Chondrocyte (in vitro differentiated cells): ENCODE measurements at regions not wholly inside any gene's neighbourhood (a gene's known extent, or its start where the extent isn't known, plus 50 kb on each side); places are given as distances from the start of the nearest gene placed in this dataset.

Source experiments
- DNase-seq: peaks from one replicate; pipeline ENCODE4 v3.0.0; 2021; ENCODE audit warnings: mixed read lengths, low spot score
- H3K27ac Mint-ChIP-seq: one replicate; pipeline ENCODE4 v1.8.0; 2021; ENCODE audit warnings: mild to moderate bottlenecking, moderate library complexity, mixed read lengths; ENCODE audit not compliant: unreplicated experiment
- H3K27me3 Mint-ChIP-seq: 2 replicates; pipeline ENCODE4 v1.8.0; 2021; ENCODE audit warnings: low read depth, mixed read lengths
- H3K36me3 Mint-ChIP-seq: 2 replicates; pipeline ENCODE4 v1.8.0; 2021; ENCODE audit warnings: low read depth, mixed read lengths
- H3K4me1 Mint-ChIP-seq: 2 replicates; pipeline ENCODE4 v1.8.0; 2021; ENCODE audit warnings: low read depth, mild to moderate bottlenecking, mixed read lengths
- H3K4me3 Mint-ChIP-seq: one replicate; pipeline ENCODE4 v1.8.0; 2021; ENCODE audit warnings: mild to moderate bottlenecking, moderate library complexity, mixed read lengths; ENCODE audit not compliant: unreplicated experiment
- H3K9me3 Mint-ChIP-seq: 2 replicates; pipeline ENCODE4 v1.8.0; 2021; ENCODE audit warnings: low read depth, mixed read lengths
- CTCF ChIP-seq: fragments of 200-600 bp; sonication (generic); IDR thresholded peaks from 2 replicates; pipeline ENCODE4 v1.5.0; 2021; ENCODE audit warnings: antibody characterized with exemption, mild to moderate bottlenecking, moderate library complexity

- H3K27ac Mint-ChIP-seq, result no peak overlapping the region
- H3K4me3 Mint-ChIP-seq, result no peak overlapping the region
- TF ChIP-seq CTCF, result no peak
- peaks cover 24% of the 10 kb centered on the region for H3K4me1 Mint-ChIP-seq
- no peaks in the 10 kb centered on the region for H3K27me3 Mint-ChIP-seq
- no peak for DNase-seq
- H3K36me3 Mint-ChIP-seq, result peaks cover 2% of the 10 kb centered on the region
- peaks cover 15% of the 10 kb centered on the region for H3K9me3 Mint-ChIP-seq
Measured at GRCh38 chr4:187484186-187484585, 511.4 kb upstream of the ZFP42 start.

- TF ChIP-seq CTCF, result no peak
- Mint-ChIP-seq H3K4me3 (no peak overlapping the region), H3K4me1 (peaks cover 9% of the 10 kb centered on the region), H3K27me3 (no peaks in the 10 kb centered on the region), H3K9me3 (peaks cover 15% of the 10 kb centered on the region), H3K27ac (no peak overlapping the region), H3K36me3 (peaks cover 2% of the 10 kb centered on the region)
- no peak for DNase-seq
Measured at GRCh38 chr4:187485676-187486075, 509.9 kb upstream of the ZFP42 start.

GRCh38 chr4:187491286-187491685 lies 504.3 kb upstream of the ZFP42 start:
- no peak overlapping the region for H3K4me3 Mint-ChIP-seq
- H3K9me3 Mint-ChIP-seq, result peaks cover 9% of the 10 kb centered on the region
- peaks cover 8% of the 10 kb centered on the region for H3K4me1 Mint-ChIP-seq
- no peak overlapping the region for H3K27ac Mint-ChIP-seq
- no peaks in the 10 kb centered on the region for H3K27me3 Mint-ChIP-seq
- no peak for DNase-seq
- peaks cover 2% of the 10 kb centered on the region for H3K36me3 Mint-ChIP-seq
- no peak for TF ChIP-seq CTCF

DNA sequence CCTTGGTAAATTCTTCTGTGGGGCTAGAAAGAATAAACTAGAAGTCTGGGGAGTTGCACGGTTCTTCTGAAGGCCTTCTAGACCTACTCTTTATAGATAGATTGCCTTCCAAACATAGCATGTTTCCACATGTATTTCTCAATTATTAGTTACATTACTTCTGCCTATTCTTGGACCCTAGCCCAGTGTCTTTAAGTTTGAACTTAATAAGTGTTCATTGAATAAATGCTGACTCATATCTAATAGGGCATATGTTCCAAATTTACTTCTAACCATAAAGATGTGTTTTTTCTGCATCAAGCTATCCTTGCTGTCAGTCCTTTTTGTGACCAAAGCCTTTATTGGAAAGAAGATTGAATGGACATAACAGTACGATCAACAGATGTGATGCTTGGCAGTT lies 503.6 kb upstream of the ZFP42 start:
- Mint-ChIP-seq H3K36me3 (peaks cover 2% of the 10 kb centered on the region), H3K4me1 (peaks cover 8% of the 10 kb centered on the region)
- DNase-seq, result no peak

DNA sequence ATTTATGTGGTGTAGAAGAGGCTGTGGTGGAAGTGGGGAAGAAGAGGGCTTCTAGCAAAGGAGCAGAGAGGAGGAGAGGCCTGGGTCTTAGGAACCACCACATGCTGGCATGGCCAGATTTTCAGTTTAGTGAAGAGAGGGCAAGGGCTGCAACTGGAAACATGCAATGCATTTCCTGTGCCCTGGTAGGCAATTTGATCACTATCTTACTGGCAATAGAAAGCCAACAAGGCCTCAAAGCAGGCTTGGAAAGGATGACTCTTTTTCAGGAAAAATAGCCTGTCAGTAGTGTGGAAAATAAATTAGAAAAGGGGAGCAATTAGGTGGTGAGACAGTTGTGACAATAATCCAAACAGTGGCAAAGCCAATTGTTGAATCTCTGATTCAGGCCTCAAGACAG lies 501.9 kb upstream of the ZFP42 start:
- H3K4me3 Mint-ChIP-seq, result no peak overlapping the region
- no peaks in the 10 kb centered on the region for H3K9me3 Mint-ChIP-seq
- H3K36me3 Mint-ChIP-seq, result no peaks in the 10 kb centered on the region
- DNase-seq, result no peak
- H3K27me3 Mint-ChIP-seq, result no peaks in the 10 kb centered on the region
- TF ChIP-seq CTCF, result no peak
- H3K4me1 Mint-ChIP-seq, result peaks cover 8% of the 10 kb centered on the region
- H3K27ac Mint-ChIP-seq, result no peak overlapping the region

More for the DNA sequence above, 503.6 kb upstream of the ZFP42 start:
- Mint-ChIP-seq H3K27ac (no peak overlapping the region), H3K27me3 (no peaks in the 10 kb centered on the region), H3K9me3 (peaks cover 9% of the 10 kb centered on the region), H3K4me3 (no peak overlapping the region)
- no peak for TF ChIP-seq CTCF
